Peyer's patch (tissue), 4 donors: ENCODE measurements at regions not wholly inside any gene's neighbourhood (a gene's known extent, or its start where the extent isn't known, plus 50 kb on each side); places are given as distances from the start of the nearest gene placed in this dataset.
"Not testable (repeated sequence)": the region's sequence is repeated elsewhere in the genome, so short reads cannot be mapped to it uniquely, and the experiment has no call there.

Experiments
- CTCF ChIP-seq, 6 experiments: fragments of 450-650 bp in 4 of 6; fragments of 200-600 bp in 2 of 6; sonication (generic) in 1 of 6; IDR thresholded peaks; one replicate each; pipeline ENCODE4 v1.5.1; 2017 to 2019; ENCODE audit warnings: antibody characterized with exemption in 6 of 6, mild to moderate bottlenecking in 3 of 6, moderate library complexity in 1 of 6
- POLR2A ChIP-seq, 2 donors: fragments of 450-650 bp; IDR thresholded peaks; one replicate each; pipeline ENCODE4 v1.5.1; 2017; ENCODE audit warnings: antibody characterized with exemption in 2 of 2, mild to moderate bottlenecking in 2 of 2, moderate library complexity in 2 of 2

- TF ChIP-seq CTCF, POLR2A (IDR thresholded peaks at IDR 0.05): not testable (repeated sequence)
Observed at GRCh38 chr15:59786466-59786865, 97.3 kb upstream of the BNIP2 start.
